Gastroesophageal sphincter (tissue), 4 donors: ENCODE measurements at regions not wholly inside any gene's neighbourhood (a gene's known extent, or its start where the extent isn't known, plus 50 kb on each side); places are given as distances from the start of the nearest gene placed in this dataset.

Source experiments
- ATAC-seq: fragments of 150-250 bp; one replicate; pipeline ENCODE4 v1.9.1; 2016; ENCODE audit warnings: mild to moderate bottlenecking, moderate library complexity
- H3K27ac ChIP-seq, 4 donors: fragments of 200-600 bp; sonication (generic) in 3 of 4; 1 replicate in 3 of 4; 2 replicates in 1 of 4; pipeline ENCODE4 v1.5.1; 2016 to 2019
- H3K27me3 ChIP-seq: fragments of 200-600 bp; sonication (generic); one replicate; pipeline ENCODE4 v1.5.1; 2019
- H3K36me3 ChIP-seq, 2 donors: fragments of 200-600 bp; sonication (generic); one replicate each; pipeline ENCODE4 v1.5.1; 2019; ENCODE audit warnings: control low read depth in 1 of 2
- H3K4me1 ChIP-seq, 3 donors: fragments of 200-600 bp; sonication (generic); 1 replicate in 2 of 3; 2 replicates in 1 of 3; pipeline ENCODE4 v1.5.1; 2016 to 2019; ENCODE audit warnings: control low read depth in 2 of 3
- H3K4me3 ChIP-seq, 2 donors: fragments of 200-600 bp; sonication (generic); one replicate each; pipeline ENCODE4 v1.5.1; 2019; ENCODE audit warnings: mild to moderate bottlenecking in 1 of 2, moderate library complexity in 1 of 2
- H3K9me3 ChIP-seq, 3 donors: fragments of 200-600 bp; sonication (generic); one replicate each; pipeline ENCODE4 v1.5.1; 2017 to 2019; ENCODE audit warnings: control low read depth in 2 of 3
- CTCF ChIP-seq, 4 experiments: fragments of 200-600 bp in 2 of 4; fragments of 450-650 bp in 2 of 4; sonication (generic) in 1 of 4; IDR thresholded peaks; one replicate each; pipeline ENCODE4 v1.5.1; 2017 to 2019; ENCODE audit warnings: antibody characterized with exemption in 4 of 4, mild to moderate bottlenecking in 2 of 4, moderate library complexity in 2 of 4
- EP300 ChIP-seq: sonication (generic); formaldehyde crosslinking; IDR thresholded peaks from one replicate; pipeline ENCODE4 v1.6.1; 2017; ENCODE audit warnings: antibody characterized with exemption, mild to moderate bottlenecking
- POLR2A ChIP-seq, 2 donors: fragments of 450-650 bp; IDR thresholded peaks; one replicate each; pipeline ENCODE4 v1.6.1; 2017; ENCODE audit warnings: antibody characterized with exemption in 2 of 2, mild to moderate bottlenecking in 2 of 2, moderate library complexity in 1 of 2
- POLR2AphosphoS5 ChIP-seq: sonication (generic); formaldehyde crosslinking; IDR thresholded peaks from one replicate; pipeline ENCODE4 v1.6.1; 2017; ENCODE audit warnings: antibody characterized with exemption
- WGBS, 2 donors: methylation state at CpG; one replicate each; pipeline ENCODE4 v1.1.5; 2018; ENCODE audit warnings: low coverage in 1 of 2; 5-methylcytosine and 5-hydroxymethylcytosine counted together

- 11 to 21% methylated on average over 3 of the region's 3 CpGs for WGBS, 2 donors
- no peaks in the 10 kb centered on the region for H3K9me3 ChIP-seq
- TF ChIP-seq POLR2AphosphoS5 (peak; percentile 28), CTCF (IDR thresholded peaks at IDR 0.05) (no peak), EP300 (no peak)
- peak overlapping the region in 1 of 4 donors; percentile 37 for H3K27ac ChIP-seq
- no peaks in the 10 kb centered on the region for H3K27me3 ChIP-seq
- peak; percentile 39 for ATAC-seq
- no peaks in the 10 kb centered on the region for H3K36me3 ChIP-seq
- H3K4me1 ChIP-seq = peaks cover 0 to 14% (median 0%) of the 10 kb centered on the region in 3 donors
- no peak overlapping the region for H3K4me3 ChIP-seq
These were observed 440.0 kb upstream of the IGFBP7 start for GRCh38 chr4:57550198-57550597.

GRCh38 chr4:57548856-57549255 lies 438.7 kb upstream of the IGFBP7 start:
- Histone ChIP-seq H3K9me3 (no peaks in the 10 kb centered on the region), H3K4me1 (peaks cover 0 to 14% (median 0%) of the 10 kb centered on the region in 3 donors), H3K4me3 (no peak overlapping the region), H3K27me3 (no peaks in the 10 kb centered on the region), H3K27ac (peak overlapping the region in 1 of 4 donors; percentile 4), H3K36me3 (no peaks in the 10 kb centered on the region)
- ATAC-seq = no peak
- 88 to 97% methylated on average over 2 of the region's 2 CpGs for WGBS, 2 donors
- TF ChIP-seq POLR2A (IDR thresholded peaks at IDR 0.05) = no peak
- TF ChIP-seq EP300 = no peak

- TF ChIP-seq EP300 = no peak
- TF ChIP-seq POLR2A (IDR thresholded peaks at IDR 0.05) = no peak
- no peak for TF ChIP-seq POLR2AphosphoS5
- no peak for TF ChIP-seq CTCF (IDR thresholded peaks at IDR 0.05)
- no peaks in the 10 kb centered on the region for H3K9me3 ChIP-seq
- no peaks in the 10 kb centered on the region for H3K36me3 ChIP-seq
- ATAC-seq = no peak
- peaks cover 0 to 6% (median 0%) of the 10 kb centered on the region in 3 donors for H3K4me1 ChIP-seq
- 51 to 58% methylated on average over 4 of the region's 4 CpGs for WGBS, 2 donors
- H3K27ac ChIP-seq = no peak overlapping the region
- H3K4me3 ChIP-seq = no peak overlapping the region
- H3K27me3 ChIP-seq = no peaks in the 10 kb centered on the region
These were observed 434.8 kb upstream of the IGFBP7 start for GRCh38 chr4:57544811-57545654.

- WGBS, 2 donors = 30 to 31% methylated on average over 5 of the region's 5 CpGs
- ATAC-seq = no peak
These were observed 394.8 kb upstream of the IGFBP7 start for GRCh38 chr4:57504797-57505530.

More at GRCh38 chr4:57504797-57505530, 394.8 kb upstream of the IGFBP7 start:
- peaks cover 0 to 8% (median 0%) of the 10 kb centered on the region in 3 donors for H3K4me1 ChIP-seq
- H3K27me3 ChIP-seq = no peaks in the 10 kb centered on the region
- TF ChIP-seq EP300 (no peak), POLR2AphosphoS5 (no peak), CTCF (IDR thresholded peaks at IDR 0.05) (no peak)
- no peaks in the 10 kb centered on the region for H3K36me3 ChIP-seq
- H3K4me3 ChIP-seq = no peak overlapping the region
- no peaks in the 10 kb centered on the region for H3K9me3 ChIP-seq
- H3K27ac ChIP-seq = no peak overlapping the region
